MCF 10A (cell line): ENCODE measurements at regions not wholly inside any gene's neighbourhood (a gene's known extent, or its start where the extent isn't known, plus 50 kb on each side); places are given as distances from the start of the nearest gene placed in this dataset.

Source experiments
- BruUV-seq: library from RNA; stranded (reverse); fragments of 400-500 nt; replicated peaks from 2 replicates; lab custom pipeline; 2021; lab: Mats Ljungman, UMichigan
- CTCF ChIA-PET: fragments of 300-600 bp; sonication (Branson Sonifier 250); formaldehyde crosslinking; extraction: SDS; loops from one replicate; lab custom pipeline; 2021; ENCODE audit warnings: antibody characterized with exemption, inconsistent platforms; lab: Yijun Ruan, JAX
- POLR2A ChIA-PET: fragments of 300-600, 350-650 bp; sonication (Branson Sonifier 250); formaldehyde crosslinking; extraction: SDS; loops from one replicate; lab custom pipeline; 2020; ENCODE audit warnings: antibody characterized with exemption, inconsistent platforms; lab: Yijun Ruan, JAX
- DNase-seq: peaks from one replicate; pipeline ENCODE4 v3.0.0-alpha.2; 2018; ENCODE audit not compliant: unreplicated experiment
- H3K27ac Mint-ChIP-seq: one replicate; pipeline ENCODE4 v1.8.0; 2022; ENCODE audit warnings: mild to moderate bottlenecking, low read depth, mixed read lengths; ENCODE audit not compliant: unreplicated experiment
- H3K27me3 Mint-ChIP-seq: one replicate; pipeline ENCODE4 v1.8.0; 2022; ENCODE audit warnings: mixed read lengths; ENCODE audit not compliant: insufficient read depth, unreplicated experiment
- H3K36me3 Mint-ChIP-seq: one replicate; pipeline ENCODE4 v1.8.0; 2022; ENCODE audit warnings: mild to moderate bottlenecking, moderate library complexity, mixed read lengths; ENCODE audit not compliant: insufficient read depth, unreplicated experiment
- H3K4me1 Mint-ChIP-seq: one replicate; pipeline ENCODE4 v1.8.0; 2022; ENCODE audit warnings: mixed read lengths; ENCODE audit not compliant: insufficient read depth, unreplicated experiment
- H3K4me3 Mint-ChIP-seq: one replicate; pipeline ENCODE4 v1.8.0; 2022; ENCODE audit warnings: mild to moderate bottlenecking, moderate library complexity, mixed read lengths; ENCODE audit not compliant: unreplicated experiment
- H3K9me3 Mint-ChIP-seq: one replicate; pipeline ENCODE4 v1.8.0; 2022; ENCODE audit warnings: mixed read lengths; ENCODE audit not compliant: unreplicated experiment
- intact Hi-C: fragments of 100-400 bp; cut with micrococcal nuclease; formaldehyde crosslinking; loops from 2 replicates; pipeline ENCODE4 v1.14.1; 2022
- TF ChIP-seq, protein P1 (sequence below): fragments of 200-600 bp; IDR thresholded peaks from one replicate; pipeline ENCODE4 v1.8.0; 2022; ENCODE audit warnings: antibody characterized with exemption, mild to moderate bottlenecking; ENCODE audit not compliant: unreplicated experiment

DNA sequence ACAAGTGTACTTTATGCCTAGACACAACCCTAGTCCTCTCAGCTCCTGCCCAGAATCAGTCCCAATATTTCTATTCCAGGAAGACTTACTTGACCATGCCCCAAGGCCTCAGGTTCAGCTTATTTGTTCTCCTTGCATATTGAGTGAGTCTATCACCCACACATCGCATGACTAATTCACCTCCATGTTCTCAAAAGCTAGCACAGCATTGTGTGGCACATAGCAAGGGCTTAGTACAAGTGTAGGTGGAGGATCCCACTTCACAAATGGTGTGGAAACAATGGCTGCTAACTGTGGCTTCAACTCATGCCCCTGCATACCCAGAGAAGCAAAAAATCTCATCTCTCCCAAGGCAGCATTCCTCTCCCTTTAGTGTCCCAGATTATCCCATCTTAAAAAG lies 602.6 kb upstream of the API5 start:
- ChIA-PET CTCF (interaction anchor here (0.6 kb wide), 1 partner anchor 898 kb away, joined by 3 read pairs; no protein-coding TSS in a partner anchor), POLR2A (no interaction called here)
- H3K27me3 Mint-ChIP-seq, result peaks cover under 1% of the 10 kb centered on the region
- H3K27ac Mint-ChIP-seq, result no peak overlapping the region
- H3K36me3 Mint-ChIP-seq, result no peaks in the 10 kb centered on the region
- intact Hi-C loops, result no loop called here
- H3K9me3 Mint-ChIP-seq, result peaks cover 2% of the 10 kb centered on the region
- no peak overlapping the region for H3K4me3 Mint-ChIP-seq
- H3K4me1 Mint-ChIP-seq, result no peaks in the 10 kb centered on the region
- TF ChIP-seq, protein P1, sequence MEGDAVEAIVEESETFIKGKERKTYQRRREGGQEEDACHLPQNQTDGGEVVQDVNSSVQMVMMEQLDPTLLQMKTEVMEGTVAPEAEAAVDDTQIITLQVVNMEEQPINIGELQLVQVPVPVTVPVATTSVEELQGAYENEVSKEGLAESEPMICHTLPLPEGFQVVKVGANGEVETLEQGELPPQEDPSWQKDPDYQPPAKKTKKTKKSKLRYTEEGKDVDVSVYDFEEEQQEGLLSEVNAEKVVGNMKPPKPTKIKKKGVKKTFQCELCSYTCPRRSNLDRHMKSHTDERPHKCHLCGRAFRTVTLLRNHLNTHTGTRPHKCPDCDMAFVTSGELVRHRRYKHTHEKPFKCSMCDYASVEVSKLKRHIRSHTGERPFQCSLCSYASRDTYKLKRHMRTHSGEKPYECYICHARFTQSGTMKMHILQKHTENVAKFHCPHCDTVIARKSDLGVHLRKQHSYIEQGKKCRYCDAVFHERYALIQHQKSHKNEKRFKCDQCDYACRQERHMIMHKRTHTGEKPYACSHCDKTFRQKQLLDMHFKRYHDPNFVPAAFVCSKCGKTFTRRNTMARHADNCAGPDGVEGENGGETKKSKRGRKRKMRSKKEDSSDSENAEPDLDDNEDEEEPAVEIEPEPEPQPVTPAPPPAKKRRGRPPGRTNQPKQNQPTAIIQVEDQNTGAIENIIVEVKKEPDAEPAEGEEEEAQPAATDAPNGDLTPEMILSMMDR, result no peak
- no TSS peak for BruUV-seq
- no peak for DNase-seq

DNA sequence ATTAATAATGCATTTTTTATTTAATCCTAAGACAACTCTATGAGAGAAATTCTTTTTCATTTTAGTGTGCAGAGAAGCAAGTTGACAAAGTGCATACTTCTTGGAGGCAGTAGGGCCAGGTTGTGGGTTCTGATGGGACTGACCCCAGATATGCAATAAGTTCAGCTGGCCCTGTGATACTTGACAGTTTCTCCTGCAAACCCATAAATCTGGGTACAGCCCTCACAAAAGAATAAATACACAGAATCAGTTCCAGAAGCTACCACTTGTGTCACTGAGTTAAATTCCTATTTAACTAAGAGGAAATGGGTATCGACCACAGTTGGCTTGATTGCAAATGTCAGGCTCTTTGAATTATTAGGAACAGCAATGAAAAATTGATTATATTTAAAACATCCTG lies 598.5 kb upstream of the API5 start:
- BruUV-seq, result no TSS peak
- Mint-ChIP-seq H3K27ac (no peak overlapping the region), H3K4me1 (no peaks in the 10 kb centered on the region), H3K27me3 (no peaks in the 10 kb centered on the region), H3K4me3 (no peak overlapping the region), H3K36me3 (no peaks in the 10 kb centered on the region), H3K9me3 (no peaks in the 10 kb centered on the region)
- TF ChIP-seq, protein P1, result no peak
- intact Hi-C loops, result no loop called here
- CTCF ChIA-PET, result no interaction called here
- no peak for DNase-seq
- POLR2A ChIA-PET, result no interaction called here

DNA sequence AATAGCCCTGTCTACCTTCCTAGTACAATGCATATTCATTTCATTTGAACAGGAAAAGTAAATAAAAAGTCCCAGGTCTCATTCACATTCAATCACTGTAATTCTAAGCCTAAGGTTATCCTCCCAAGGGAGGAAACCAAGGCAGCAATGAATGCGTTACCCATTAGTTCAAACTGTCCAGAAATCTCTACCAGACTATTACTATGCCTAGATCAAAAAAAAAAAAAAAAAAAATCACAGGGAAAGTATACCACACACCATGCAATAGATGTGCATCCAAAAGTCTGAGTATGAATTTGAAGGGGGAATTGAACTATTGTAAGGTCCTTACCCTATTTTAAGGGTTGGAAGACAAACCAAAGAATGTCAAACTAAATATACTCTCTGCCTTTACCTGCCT lies 598.0 kb upstream of the API5 start:
- intact Hi-C loops, result no loop called here
- TF ChIP-seq, protein P1, result no peak
- BruUV-seq, result no TSS peak
- Mint-ChIP-seq H3K4me3 (no peak overlapping the region), H3K27ac (no peak overlapping the region), H3K9me3 (peaks cover 4% of the 10 kb centered on the region), H3K36me3 (no peaks in the 10 kb centered on the region), H3K4me1 (no peaks in the 10 kb centered on the region), H3K27me3 (no peaks in the 10 kb centered on the region)
- DNase-seq, result no peak
- ChIA-PET POLR2A (no interaction called here), CTCF (no interaction called here)

DNA sequence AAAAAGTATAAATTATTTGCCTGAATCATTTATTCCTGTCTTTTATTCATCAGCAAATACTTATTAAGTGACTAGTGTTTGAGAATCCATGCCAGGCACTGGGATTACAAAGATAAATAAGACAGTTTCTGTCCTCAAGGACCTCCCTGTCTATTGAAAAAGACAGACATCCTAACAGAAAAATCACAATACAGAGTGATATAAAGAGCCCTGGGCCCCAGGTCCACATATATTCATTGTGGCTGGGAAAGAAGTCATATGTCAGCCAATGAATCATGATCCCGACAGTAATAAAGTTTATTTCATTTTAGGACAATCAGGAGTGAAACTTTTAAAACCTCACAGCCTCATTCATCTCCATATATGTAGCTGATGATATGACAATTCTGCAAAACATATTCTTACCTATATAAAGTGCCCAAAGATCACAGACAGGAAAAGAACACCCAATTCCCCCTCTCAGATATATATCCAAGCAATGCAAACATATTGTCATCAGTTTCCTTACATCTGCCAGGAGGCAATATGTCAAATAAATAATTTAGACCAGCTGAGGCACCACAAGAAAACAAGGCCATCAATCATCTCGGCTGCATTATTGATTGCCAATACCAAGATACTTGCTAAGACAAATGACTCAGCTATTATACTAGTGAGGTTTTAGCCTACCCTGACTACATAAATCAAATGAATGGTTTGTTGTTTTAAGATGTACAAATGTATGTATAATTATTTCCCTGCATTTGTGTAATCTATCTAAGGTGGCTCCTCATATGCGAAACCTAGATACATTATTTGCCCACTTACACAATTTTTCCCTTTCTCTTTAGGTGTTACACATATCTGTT lies 590.9 kb upstream of the API5 start:
- no peak overlapping the region for H3K4me3 Mint-ChIP-seq
- no peaks in the 10 kb centered on the region for H3K4me1 Mint-ChIP-seq
- TF ChIP-seq, protein P1, result no peak
- CTCF ChIA-PET, result no interaction called here
- no peak overlapping the region for H3K27ac Mint-ChIP-seq
- peaks cover 11% of the 10 kb centered on the region for H3K9me3 Mint-ChIP-seq
- no peaks in the 10 kb centered on the region for H3K36me3 Mint-ChIP-seq
- intact Hi-C loops, result no loop called here
- H3K27me3 Mint-ChIP-seq, result no peaks in the 10 kb centered on the region
- DNase-seq, result no peak
- POLR2A ChIA-PET, result no interaction called here
- BruUV-seq, result no TSS peak
